GM18907 (cell line): ENCODE measurements at regions not wholly inside any gene's neighbourhood (a gene's known extent, or its start where the extent isn't known, plus 50 kb on each side); places are given as distances from the start of the nearest gene placed in this dataset.

Experiments
- ATAC-seq: cut with Tn5 transposase; IDR thresholded peaks from one replicate; pipeline ENCODE4 v1.9.1; 2021; ENCODE audit warnings: mild to moderate bottlenecking, moderate library complexity; ENCODE audit not compliant: unreplicated experiment

- ATAC-seq = no peak
Measured at GRCh38 chr13:89845874-89846273, 1501.6 kb upstream of the MIR17HG start.

GRCh38 chr13:89846926-89847585 is 1500.4 kb upstream of the MIR17HG start:
- ATAC-seq = no peak

GRCh38 chr13:89852570-89852969 is 1494.9 kb upstream of the MIR17HG start:
- no peak for ATAC-seq

GRCh38 chr13:89856512-89856911 is 1491.0 kb upstream of the MIR17HG start:
- no peak for ATAC-seq

GRCh38 chr13:89857502-89857901 is 1490.0 kb upstream of the MIR17HG start:
- ATAC-seq = no peak

- ATAC-seq = no peak
Measured at GRCh38 chr13:89862011-89862690, 1485.3 kb upstream of the MIR17HG start.

- no peak for ATAC-seq
Measured at GRCh38 chr13:89862691-89863036, 1484.8 kb upstream of the MIR17HG start.

- ATAC-seq = no peak
Measured at GRCh38 chr13:89865164-89866064, 1482.1 kb upstream of the MIR17HG start.

- no peak for ATAC-seq
Measured at GRCh38 chr13:89869312-89869711, 1478.2 kb upstream of the MIR17HG start.

GRCh38 chr13:89878904-89879303 is 1468.6 kb upstream of the MIR17HG start:
- no peak for ATAC-seq

- ATAC-seq = no peak
Measured at GRCh38 chr13:89880201-89880600, 1467.3 kb upstream of the MIR17HG start.

GRCh38 chr13:89883893-89884448 is 1463.5 kb upstream of the MIR17HG start:
- ATAC-seq = no peak

- ATAC-seq = no peak
Measured at GRCh38 chr13:89890806-89891205, 1456.7 kb upstream of the MIR17HG start.

- ATAC-seq = no peak
Measured at GRCh38 chr13:89891416-89891815, 1456.1 kb upstream of the MIR17HG start.

- no peak for ATAC-seq
Measured at GRCh38 chr13:89897681-89898080, 1449.8 kb upstream of the MIR17HG start.

GRCh38 chr13:89899302-89900103 is 1448.0 kb upstream of the MIR17HG start:
- no peak for ATAC-seq

GRCh38 chr13:89900104-89900765 is 1447.3 kb upstream of the MIR17HG start:
- ATAC-seq = no peak

GRCh38 chr13:89902223-89902622 is 1445.3 kb upstream of the MIR17HG start:
- ATAC-seq = no peak

GRCh38 chr13:89903115-89903514 is 1444.4 kb upstream of the MIR17HG start:
- no peak for ATAC-seq

- no peak for ATAC-seq
Measured at GRCh38 chr13:89910166-89910565, 1437.3 kb upstream of the MIR17HG start.
